Skeletal muscle satellite cell (primary cell): ENCODE measurements at regions not wholly inside any gene's neighbourhood (a gene's known extent, or its start where the extent isn't known, plus 50 kb on each side); places are given as distances from the start of the nearest gene placed in this dataset.
"Not testable (repeated sequence)": the region's sequence is repeated elsewhere in the genome, so short reads cannot be mapped to it uniquely, and the experiment has no call there.

Experiments used
- H3K27me3 ChIP-seq: 2 replicates; pipeline ENCODE4 v1.7.0; 2013; ENCODE audit warnings: low read length; ENCODE audit not compliant: control insufficient read depth, insufficient read depth
- H3K36me3 ChIP-seq: 2 replicates; pipeline ENCODE4 v1.7.0; 2013; ENCODE audit warnings: mild to moderate bottlenecking, control low read depth, low read length; ENCODE audit not compliant: insufficient read depth
- H3K4me1 ChIP-seq: 2 replicates; pipeline ENCODE4 v1.7.0; 2013; ENCODE audit warnings: low read length; ENCODE audit not compliant: control insufficient read depth, insufficient read depth
- H3K4me2 ChIP-seq: 2 replicates; pipeline ENCODE4 v1.7.0; 2013; ENCODE audit warnings: mild to moderate bottlenecking, low read length
- H3K4me3 ChIP-seq: 2 replicates; pipeline ENCODE4 v1.7.0; 2013; ENCODE audit warnings: low read length
- H3K9ac ChIP-seq: 2 replicates; pipeline ENCODE4 v1.7.0; 2013; ENCODE audit warnings: mild to moderate bottlenecking, low read depth, low read length, moderate library complexity
- H3K9me3 ChIP-seq: replicated peaks from 2 replicates; pipeline ENCODE4 v1.7.0; 2013; ENCODE audit warnings: mild to moderate bottlenecking, control low read depth, low read length

DNA sequence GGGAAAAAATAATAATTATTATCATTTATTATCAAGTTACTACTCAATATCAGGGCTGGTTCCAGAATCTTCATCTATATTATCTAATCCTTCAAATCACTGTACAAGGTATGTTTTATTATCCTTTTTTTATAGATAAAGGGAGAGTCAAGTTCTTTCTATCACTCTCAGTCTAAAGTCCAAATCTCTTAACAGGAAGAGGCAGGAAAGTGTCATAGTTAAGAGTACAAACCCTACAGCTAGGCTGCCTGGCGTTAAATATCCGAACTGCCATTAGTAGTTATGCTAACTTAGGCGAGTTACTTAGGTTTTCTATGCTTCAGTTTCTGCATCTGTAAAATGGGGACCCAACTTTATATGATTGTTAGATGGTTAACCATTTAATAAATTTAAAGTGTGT lies 99.4 kb upstream of the CCDC91 start:
- H3K4me3 ChIP-seq, result no peak overlapping the region
- peaks cover 20% of the 10 kb centered on the region for H3K4me1 ChIP-seq
- no peaks in the 10 kb centered on the region for H3K9me3 ChIP-seq
- no peaks in the 10 kb centered on the region for H3K27me3 ChIP-seq
- H3K4me2 ChIP-seq, result no peak overlapping the region
- H3K9ac ChIP-seq, result no peak overlapping the region
- no peaks in the 10 kb centered on the region for H3K36me3 ChIP-seq

DNA sequence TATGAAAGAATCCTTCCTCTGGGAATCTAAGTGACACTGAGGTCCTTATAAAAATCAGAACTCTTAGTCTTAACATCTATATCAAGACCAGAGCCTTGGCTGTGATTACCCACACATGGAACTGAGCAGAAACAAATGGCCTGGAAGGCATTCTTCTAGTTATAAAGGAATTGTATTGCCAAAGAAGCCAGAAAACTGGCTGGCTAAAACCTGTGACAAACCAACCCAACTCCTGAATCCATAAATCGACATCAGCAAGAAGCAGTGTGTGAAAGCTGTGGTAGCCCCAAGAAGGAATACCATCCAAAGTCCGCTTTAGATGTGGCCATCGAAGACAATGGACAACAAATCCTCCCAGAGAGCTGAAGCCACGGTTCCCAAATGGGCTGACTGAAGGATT lies 97.9 kb upstream of the CCDC91 start:
- Histone ChIP-seq H3K4me1 (peaks cover 17% of the 10 kb centered on the region), H3K9ac (no peak overlapping the region), H3K27me3 (no peaks in the 10 kb centered on the region), H3K4me2 (no peak overlapping the region), H3K4me3 (no peak overlapping the region), H3K9me3 (no peaks in the 10 kb centered on the region), H3K36me3 (no peaks in the 10 kb centered on the region)

DNA sequence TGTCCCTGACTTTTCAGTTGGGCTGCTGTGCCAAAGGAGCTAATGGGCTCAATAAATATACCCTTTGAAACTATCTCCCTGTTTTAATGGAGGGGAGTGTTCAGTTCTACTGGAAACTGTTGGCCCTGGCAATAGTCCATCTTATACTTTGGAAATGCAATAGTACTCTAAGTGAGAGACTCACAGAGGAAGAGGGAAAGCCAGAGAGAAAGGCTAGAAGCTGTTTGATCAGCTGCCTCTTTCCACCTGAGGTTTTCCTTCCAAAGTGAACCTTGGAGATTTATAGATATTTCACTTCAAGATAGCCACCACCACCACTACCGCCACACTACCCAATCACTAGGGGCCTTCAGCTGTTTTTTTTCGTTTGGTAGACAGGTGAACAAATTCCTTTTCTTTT lies 93.6 kb upstream of the CCDC91 start:
- H3K9me3 ChIP-seq, result no peaks in the 10 kb centered on the region
- no peaks in the 10 kb centered on the region for H3K27me3 ChIP-seq
- no peaks in the 10 kb centered on the region for H3K4me1 ChIP-seq
- no peak overlapping the region for H3K4me2 ChIP-seq
- H3K4me3 ChIP-seq, result no peak overlapping the region
- no peak overlapping the region for H3K9ac ChIP-seq
- H3K36me3 ChIP-seq, result no peaks in the 10 kb centered on the region

DNA sequence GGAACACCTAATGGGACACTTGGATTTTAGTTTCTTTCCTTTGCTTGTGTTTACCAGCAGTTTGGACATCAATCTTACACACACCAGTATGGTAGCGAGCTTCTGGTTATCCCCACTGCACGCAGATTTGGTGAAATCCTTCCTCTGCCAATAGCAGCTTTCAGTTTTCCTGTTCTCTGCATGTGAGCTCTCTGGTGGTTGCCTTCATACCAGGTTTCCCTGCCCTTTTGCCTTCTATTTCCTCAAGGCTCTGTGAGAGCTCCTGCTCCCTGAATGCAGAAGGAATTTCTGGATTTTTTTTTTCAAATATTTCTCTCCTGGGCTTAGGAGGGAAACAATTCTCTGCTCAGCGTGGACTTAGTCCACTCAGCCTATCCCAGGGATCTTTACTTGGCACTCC lies 93.0 kb upstream of the CCDC91 start:
- H3K9me3 ChIP-seq, result no peaks in the 10 kb centered on the region
- no peak overlapping the region for H3K4me3 ChIP-seq
- H3K4me1 ChIP-seq, result no peaks in the 10 kb centered on the region
- no peaks in the 10 kb centered on the region for H3K36me3 ChIP-seq
- no peaks in the 10 kb centered on the region for H3K27me3 ChIP-seq
- H3K4me2 ChIP-seq, result no peak overlapping the region
- no peak overlapping the region for H3K9ac ChIP-seq

DNA sequence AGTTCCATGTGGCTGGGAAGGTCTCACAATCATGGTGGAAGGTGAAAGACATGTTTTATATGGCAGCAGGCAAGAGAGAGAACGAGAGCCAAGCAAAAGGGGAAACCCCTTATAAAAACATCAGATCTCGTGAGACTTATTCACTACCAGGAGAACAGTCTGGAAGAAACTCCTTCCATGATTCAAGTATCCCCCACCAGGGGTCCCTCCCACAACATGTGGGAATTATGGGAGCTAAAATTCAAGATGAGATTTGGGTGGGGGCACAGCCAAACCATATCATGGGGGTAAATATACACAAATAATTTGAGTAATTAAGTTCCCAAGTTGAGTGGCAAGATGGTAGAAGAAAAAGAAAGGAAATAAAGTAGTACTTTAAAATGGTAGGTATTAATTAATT lies 91.0 kb upstream of the CCDC91 start:
- H3K4me2 ChIP-seq, H3K4me3 ChIP-seq, H3K9me3 ChIP-seq, H3K36me3 ChIP-seq, H3K9ac ChIP-seq, H3K27me3 ChIP-seq, H3K4me1 ChIP-seq: not testable (repeated sequence)

DNA sequence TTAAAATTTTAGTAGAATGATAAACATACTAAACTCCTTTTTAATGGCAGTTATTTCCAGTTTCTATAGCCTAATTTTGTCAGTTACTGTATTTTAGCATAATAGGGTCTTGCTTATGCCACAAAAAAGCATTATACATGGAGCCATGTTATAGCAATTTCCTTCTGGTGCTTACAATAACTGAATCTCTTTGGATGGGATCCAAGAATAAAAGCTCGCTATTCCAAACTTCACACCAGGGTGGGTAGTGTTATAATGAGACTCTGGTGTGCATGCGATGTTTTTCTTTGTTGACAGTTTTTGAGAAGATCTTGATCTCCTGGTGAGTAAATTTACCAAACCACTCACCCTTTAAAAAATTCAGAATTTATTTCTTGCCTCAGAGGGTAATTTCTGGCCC lies 90.4 kb upstream of the CCDC91 start:
- no peaks in the 10 kb centered on the region for H3K9me3 ChIP-seq
- H3K4me3 ChIP-seq, result no peak overlapping the region
- H3K9ac ChIP-seq, result no peak overlapping the region
- H3K36me3 ChIP-seq, result no peaks in the 10 kb centered on the region
- no peaks in the 10 kb centered on the region for H3K27me3 ChIP-seq
- peaks cover 4% of the 10 kb centered on the region for H3K4me1 ChIP-seq
- no peak overlapping the region for H3K4me2 ChIP-seq

DNA sequence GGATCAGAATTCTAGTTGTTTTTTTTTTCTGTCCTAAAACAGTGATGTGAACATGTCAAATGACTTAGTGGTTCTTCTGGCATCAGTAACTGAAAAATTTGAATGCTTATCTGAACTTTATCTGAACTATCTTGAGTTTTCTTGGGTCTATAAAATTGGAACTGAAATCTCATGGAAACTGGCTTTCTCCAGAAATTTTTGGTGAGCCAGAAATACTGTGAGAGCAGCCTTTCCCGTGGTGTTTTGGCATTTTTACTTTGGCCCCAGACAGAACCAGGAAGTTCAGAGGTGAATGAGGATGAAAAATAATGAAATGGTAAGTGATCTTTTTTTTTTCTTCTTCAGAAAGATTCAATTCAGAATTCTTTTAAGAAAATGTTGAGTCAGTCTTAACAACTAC lies 89.5 kb upstream of the CCDC91 start:
- no peaks in the 10 kb centered on the region for H3K27me3 ChIP-seq
- no peak overlapping the region for H3K4me3 ChIP-seq
- no peak overlapping the region for H3K4me2 ChIP-seq
- H3K9ac ChIP-seq, result no peak overlapping the region
- no peaks in the 10 kb centered on the region for H3K36me3 ChIP-seq
- H3K9me3 ChIP-seq, result no peaks in the 10 kb centered on the region
- peaks cover 4% of the 10 kb centered on the region for H3K4me1 ChIP-seq

DNA sequence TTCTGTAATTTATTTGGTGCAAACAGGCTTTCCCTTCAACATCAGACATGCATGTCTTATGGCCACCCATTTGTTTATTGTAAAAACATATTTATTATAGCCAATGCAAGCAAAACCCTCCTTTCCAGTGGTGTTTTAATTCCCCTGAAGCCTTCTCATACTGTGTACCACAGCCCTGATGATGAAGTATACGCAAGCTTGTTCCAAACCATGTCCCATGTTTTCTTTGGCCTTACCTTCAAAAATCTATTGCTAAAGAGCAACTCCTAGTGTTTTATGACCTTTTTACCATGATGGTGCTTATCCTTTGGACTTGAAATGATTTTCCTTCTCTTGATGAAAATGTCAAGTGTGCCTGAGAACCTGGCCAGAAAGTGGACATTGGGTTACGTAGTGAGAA lies 85.9 kb upstream of the CCDC91 start:
- no peak overlapping the region for H3K9ac ChIP-seq
- no peaks in the 10 kb centered on the region for H3K9me3 ChIP-seq
- no peak overlapping the region for H3K4me3 ChIP-seq
- H3K36me3 ChIP-seq, result no peaks in the 10 kb centered on the region
- H3K4me1 ChIP-seq, result peaks cover 4% of the 10 kb centered on the region
- H3K4me2 ChIP-seq, result no peak overlapping the region
- H3K27me3 ChIP-seq, result no peaks in the 10 kb centered on the region

DNA sequence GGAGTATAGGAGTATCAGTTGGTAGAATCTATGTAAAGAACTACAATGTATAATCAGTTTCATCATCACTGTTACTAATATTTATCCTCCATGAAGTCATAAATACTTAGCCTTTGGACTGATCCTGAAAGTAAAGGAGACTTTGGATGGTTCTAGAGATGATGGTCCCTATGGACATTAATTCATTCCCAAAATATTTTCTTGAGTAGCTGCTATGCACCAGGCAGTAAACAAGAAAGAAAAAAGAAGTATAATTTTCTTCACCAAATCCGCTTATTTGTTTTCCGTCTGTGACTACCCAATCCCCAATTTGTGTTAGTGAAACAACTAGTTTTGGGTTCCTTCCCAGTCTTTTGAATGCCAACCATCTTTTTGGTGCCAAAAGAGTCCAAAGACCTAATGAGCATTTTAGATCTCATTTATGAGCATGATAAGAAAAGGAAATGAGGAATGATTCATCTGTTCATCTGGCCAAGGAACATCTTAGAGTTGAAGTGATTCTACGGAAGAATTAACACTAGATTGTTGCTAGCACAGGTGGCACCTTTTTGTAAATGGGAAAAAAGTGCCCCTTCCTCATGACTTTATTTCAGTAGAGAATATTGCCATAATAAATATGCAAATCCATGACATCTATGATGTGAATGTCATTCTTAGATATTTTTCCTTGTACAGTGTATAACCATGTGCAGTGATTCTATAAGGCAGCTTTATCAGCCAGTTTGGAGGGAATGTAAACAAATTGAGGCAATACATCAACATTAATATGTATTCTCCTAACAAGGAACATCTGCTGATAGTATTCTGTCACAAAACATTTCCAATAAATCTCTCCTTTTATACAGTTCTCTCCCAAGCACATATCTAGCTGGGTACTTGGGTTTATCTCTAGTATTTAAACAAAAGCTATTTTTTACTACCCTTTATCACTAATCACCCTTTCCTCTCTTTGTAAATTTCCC lies 85.1 kb upstream of the CCDC91 start:
- no peak overlapping the region for H3K9ac ChIP-seq
- no peak overlapping the region for H3K4me2 ChIP-seq
- no peaks in the 10 kb centered on the region for H3K36me3 ChIP-seq
- H3K27me3 ChIP-seq, result no peaks in the 10 kb centered on the region
- H3K9me3 ChIP-seq, result no peaks in the 10 kb centered on the region
- no peak overlapping the region for H3K4me3 ChIP-seq
- peaks cover 4% of the 10 kb centered on the region for H3K4me1 ChIP-seq

DNA sequence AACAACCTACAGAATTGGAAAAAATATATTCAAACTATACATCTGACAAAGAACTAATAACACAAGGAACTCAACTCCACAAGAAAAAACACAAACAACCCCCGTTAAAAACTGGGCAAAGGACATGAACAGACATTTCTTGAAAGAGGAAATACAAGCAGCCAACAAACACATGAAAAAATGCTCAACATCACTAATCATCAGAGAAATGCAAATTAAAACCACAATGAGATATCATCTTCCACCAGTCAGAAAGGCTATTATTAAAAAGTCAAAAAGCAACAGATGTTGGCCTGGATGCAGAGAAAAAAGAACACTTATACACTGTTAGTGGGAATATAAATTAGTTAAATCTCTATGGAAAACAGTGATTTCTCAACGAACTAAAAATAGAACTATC lies 82.6 kb upstream of the CCDC91 start:
- Histone ChIP-seq H3K4me2 (no peak overlapping the region), H3K9ac (no peak overlapping the region), H3K4me3 (no peak overlapping the region), H3K9me3 (no peaks in the 10 kb centered on the region), H3K27me3 (no peaks in the 10 kb centered on the region), H3K36me3 (no peaks in the 10 kb centered on the region), H3K4me1 (peaks cover 4% of the 10 kb centered on the region)

DNA sequence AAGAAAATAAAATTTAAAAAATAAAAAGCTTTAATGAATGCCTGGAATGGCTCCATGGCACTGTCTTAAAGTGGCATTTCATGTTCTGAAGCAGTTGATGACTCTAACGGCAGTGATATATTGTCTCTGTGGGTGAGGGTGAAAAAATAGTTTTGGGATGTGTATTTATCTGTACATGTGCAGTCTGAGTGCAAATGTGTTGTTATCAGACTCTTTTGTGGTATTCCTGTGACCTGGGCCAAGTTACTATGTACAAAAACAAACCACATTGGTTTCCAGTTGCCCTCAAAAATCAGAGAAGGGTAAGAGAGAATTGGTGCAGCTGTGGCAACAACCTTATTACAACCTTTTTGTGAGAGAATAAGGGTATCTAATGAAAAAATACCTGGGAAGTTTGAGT lies 81.7 kb upstream of the CCDC91 start:
- no peak overlapping the region for H3K9ac ChIP-seq
- H3K27me3 ChIP-seq, result no peaks in the 10 kb centered on the region
- peaks cover 4% of the 10 kb centered on the region for H3K4me1 ChIP-seq
- no peak overlapping the region for H3K4me3 ChIP-seq
- H3K4me2 ChIP-seq, result no peak overlapping the region
- H3K36me3 ChIP-seq, result no peaks in the 10 kb centered on the region
- no peaks in the 10 kb centered on the region for H3K9me3 ChIP-seq

DNA sequence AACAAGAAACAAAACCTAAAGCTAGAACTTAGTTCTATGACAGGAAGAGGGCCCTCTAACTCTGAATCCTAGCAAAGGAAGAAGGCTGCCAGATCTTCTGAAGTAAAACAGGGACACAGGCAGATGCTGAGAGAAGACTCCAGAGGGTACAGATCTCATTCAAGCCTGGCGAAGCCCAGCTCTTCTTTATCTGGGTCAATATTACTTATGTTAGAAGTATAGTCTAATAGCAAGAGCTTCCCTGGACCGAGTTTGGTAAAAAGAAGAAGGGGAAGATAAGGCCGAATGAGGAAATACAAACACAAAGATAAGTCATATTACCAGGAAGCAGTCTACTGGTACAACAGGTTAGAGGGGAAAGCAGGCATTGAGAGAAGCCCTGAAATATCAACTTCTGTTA lies 79.9 kb upstream of the CCDC91 start:
- Histone ChIP-seq H3K4me2 (no peak overlapping the region), H3K4me1 (peaks cover 4% of the 10 kb centered on the region), H3K4me3 (no peak overlapping the region), H3K27me3 (no peaks in the 10 kb centered on the region), H3K36me3 (no peaks in the 10 kb centered on the region), H3K9ac (no peak overlapping the region), H3K9me3 (no peaks in the 10 kb centered on the region)
